ENCODE measurements at regions not wholly inside any gene's neighbourhood (a gene's known extent, or its start where the extent isn't known, plus 50 kb on each side); places are given as distances from the start of the nearest gene placed in this dataset.

DNA sequence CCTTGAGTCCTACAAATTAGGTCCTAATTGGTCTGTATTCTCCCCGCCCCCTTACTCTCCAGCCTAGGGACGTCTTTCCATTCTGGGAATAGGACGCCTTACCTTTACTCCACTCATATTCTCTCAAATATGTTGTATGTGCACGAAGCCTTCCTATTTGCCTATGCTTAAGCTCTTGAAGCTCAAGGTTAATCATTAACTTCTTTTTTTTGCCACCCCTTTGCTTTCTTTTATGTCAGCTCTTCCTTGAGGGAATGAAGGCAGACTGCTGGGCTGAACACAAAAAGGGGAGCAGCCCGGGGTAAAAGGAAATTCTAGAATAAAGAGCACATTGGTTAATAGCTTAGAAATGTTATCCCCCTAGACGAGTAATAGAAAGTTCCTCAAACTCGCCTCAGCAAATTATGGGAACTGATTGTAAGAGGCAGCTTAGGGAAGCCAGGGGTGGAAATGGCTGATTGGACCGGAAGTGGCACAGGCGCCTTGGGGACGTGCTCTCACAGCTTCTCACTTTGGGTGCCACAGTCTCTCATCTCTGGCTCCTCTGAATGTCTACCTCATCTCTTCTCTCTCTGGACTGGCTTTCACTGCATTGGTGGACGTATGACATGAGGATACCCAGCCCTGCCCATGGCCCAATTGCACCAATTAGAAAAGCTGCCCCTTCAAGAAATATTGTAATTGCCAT is 122.3 kb upstream of the IL12B start:
- Mint-ChIP-seq H3K9me3 (no peaks in the 10 kb centered on the region), H3K36me3 (ENCODE audit: low read depth) (no peaks in the 10 kb centered on the region), H3K4me3 (no peak overlapping the region), H3K4me1 (ENCODE audit: low read depth) (peaks cover 51% of the 10 kb centered on the region), H3K27me3 (ENCODE audit: insufficient read depth) (peaks cover 2% of the 10 kb centered on the region), H3K27ac (no peak overlapping the region)
- DNase-seq = no peak
- TF ChIP-seq, protein P1, sequence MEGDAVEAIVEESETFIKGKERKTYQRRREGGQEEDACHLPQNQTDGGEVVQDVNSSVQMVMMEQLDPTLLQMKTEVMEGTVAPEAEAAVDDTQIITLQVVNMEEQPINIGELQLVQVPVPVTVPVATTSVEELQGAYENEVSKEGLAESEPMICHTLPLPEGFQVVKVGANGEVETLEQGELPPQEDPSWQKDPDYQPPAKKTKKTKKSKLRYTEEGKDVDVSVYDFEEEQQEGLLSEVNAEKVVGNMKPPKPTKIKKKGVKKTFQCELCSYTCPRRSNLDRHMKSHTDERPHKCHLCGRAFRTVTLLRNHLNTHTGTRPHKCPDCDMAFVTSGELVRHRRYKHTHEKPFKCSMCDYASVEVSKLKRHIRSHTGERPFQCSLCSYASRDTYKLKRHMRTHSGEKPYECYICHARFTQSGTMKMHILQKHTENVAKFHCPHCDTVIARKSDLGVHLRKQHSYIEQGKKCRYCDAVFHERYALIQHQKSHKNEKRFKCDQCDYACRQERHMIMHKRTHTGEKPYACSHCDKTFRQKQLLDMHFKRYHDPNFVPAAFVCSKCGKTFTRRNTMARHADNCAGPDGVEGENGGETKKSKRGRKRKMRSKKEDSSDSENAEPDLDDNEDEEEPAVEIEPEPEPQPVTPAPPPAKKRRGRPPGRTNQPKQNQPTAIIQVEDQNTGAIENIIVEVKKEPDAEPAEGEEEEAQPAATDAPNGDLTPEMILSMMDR (IDR thresholded peaks at IDR 0.05) = no peak

DNA sequence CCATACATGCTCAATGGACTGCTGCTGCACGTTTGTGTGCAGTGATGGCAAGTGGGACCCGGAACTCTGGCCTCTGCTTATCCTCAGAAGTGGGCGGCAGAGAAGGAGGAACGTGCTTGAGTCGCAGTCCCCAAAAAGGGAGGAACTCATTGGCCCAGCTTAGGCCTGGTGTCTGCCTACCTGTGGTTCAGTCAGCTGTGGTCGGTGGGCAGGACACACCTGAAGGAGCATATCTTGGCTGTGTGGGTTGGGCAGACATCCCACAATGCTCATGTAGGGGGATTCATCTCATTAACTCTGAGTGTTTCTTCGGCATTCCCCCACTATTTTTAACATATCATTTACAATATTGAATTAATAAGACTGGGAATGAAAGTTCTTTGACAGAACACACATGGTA is 122.9 kb upstream of the IL12B start:
- Mint-ChIP-seq H3K4me3 (no peak overlapping the region), H3K9me3 (no peaks in the 10 kb centered on the region), H3K4me1 (ENCODE audit: low read depth) (peaks cover 51% of the 10 kb centered on the region), H3K27ac (no peak overlapping the region), H3K27me3 (ENCODE audit: insufficient read depth) (peaks cover 2% of the 10 kb centered on the region), H3K36me3 (ENCODE audit: low read depth) (no peaks in the 10 kb centered on the region)
- no peak for DNase-seq
- TF ChIP-seq, protein P1 (IDR thresholded peaks at IDR 0.05) = no peak

DNA sequence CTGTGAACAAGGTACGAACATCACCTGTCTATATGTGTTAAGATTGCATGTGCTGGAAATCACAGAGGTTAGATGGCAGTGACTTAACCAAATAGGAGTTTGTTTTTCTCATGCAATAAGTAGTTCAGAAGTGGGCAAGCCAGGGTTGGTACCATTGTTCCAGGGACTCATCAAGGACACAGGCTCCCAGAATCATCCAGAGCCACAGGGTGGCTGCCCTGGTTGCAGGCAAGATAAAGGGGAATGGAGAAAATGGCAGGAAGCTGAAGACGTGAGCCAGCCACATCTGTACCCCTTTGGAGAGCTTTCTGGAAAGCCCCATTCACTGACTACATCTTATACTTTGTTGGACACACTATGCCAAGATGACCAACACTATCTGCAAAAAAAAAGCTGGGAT is 126.0 kb upstream of the IL12B start:
- H3K36me3 Mint-ChIP-seq (ENCODE audit: low read depth) = no peaks in the 10 kb centered on the region
- H3K27ac Mint-ChIP-seq = no peak overlapping the region
- H3K4me3 Mint-ChIP-seq = no peak overlapping the region
- peaks cover 2% of the 10 kb centered on the region for H3K27me3 Mint-ChIP-seq (ENCODE audit: insufficient read depth)
- TF ChIP-seq, protein P1 (IDR thresholded peaks at IDR 0.05) = no peak
- no peak for DNase-seq
- no peaks in the 10 kb centered on the region for H3K9me3 Mint-ChIP-seq
- H3K4me1 Mint-ChIP-seq (ENCODE audit: low read depth) = peaks cover 35% of the 10 kb centered on the region

DNA sequence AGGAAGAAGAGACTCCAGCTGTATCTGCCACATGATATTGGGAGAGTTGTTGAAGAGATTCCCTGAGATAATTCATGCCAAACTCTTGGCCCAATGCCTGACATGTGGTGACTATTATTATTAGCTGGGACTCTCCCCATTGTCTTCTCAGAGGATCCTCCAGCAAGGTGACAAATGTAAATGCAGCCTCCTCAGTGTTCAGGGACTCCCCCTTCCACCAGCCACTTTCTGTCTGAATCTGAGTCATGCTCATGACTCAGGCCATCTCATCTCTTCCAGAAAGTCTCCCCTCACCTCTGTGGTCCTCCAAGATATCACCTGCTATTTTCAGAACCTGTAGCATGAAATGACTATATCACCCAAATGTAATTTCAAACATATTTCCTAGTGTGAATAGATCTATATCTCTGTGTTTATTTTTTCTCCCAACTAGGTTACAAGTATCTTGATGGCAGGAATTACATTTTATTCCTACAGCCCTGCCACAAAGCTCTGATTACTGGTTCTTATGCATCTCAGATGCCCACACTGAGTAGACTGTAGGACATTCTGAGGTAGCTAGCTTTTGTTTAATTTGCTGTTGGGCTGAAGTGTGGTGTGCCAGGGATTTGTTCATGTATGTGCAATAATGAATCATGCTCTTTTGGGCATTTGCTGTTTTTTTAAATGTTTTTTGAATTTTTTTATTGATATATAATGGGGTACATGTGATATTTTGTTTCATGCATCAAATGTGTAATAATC is 126.6 kb upstream of the IL12B start:
- Mint-ChIP-seq H3K4me3 (no peak overlapping the region), H3K27me3 (ENCODE audit: insufficient read depth) (peaks cover 2% of the 10 kb centered on the region), H3K9me3 (no peaks in the 10 kb centered on the region), H3K27ac (no peak overlapping the region), H3K36me3 (ENCODE audit: low read depth) (no peaks in the 10 kb centered on the region), H3K4me1 (ENCODE audit: low read depth) (peaks cover 32% of the 10 kb centered on the region)
- no peak for DNase-seq
- TF ChIP-seq, protein P1 (IDR thresholded peaks at IDR 0.05) = no peak

DNA sequence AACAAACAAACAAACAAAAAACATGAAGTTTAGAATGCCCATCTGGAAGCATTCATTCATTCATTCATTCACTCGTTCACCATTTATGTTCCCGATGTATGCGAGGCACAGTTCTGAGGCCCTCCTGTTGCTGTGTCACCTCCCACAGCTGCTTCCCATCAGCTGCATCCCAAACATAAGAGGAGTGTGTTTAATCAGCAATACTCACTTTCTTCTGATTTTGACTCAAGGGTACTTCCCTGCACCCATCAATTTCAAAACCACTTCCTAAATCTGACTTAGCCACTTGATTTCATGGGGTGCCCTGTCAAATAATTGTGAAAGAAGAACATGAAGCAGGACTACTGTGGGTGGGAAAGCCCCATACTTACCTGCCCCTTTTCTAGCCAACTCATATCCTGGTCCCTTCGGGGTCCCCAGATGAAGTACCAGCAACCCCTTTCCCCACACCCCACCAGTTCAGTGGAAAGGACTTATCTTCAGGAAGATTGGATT is 128.0 kb upstream of the IL12B start:
- H3K4me3 Mint-ChIP-seq = no peak overlapping the region
- no peaks in the 10 kb centered on the region for H3K9me3 Mint-ChIP-seq
- no peak for DNase-seq
- no peak overlapping the region for H3K27ac Mint-ChIP-seq
- TF ChIP-seq, protein P1 (IDR thresholded peaks at IDR 0.05) = no peak
- no peaks in the 10 kb centered on the region for H3K36me3 Mint-ChIP-seq (ENCODE audit: low read depth)
- H3K27me3 Mint-ChIP-seq (ENCODE audit: insufficient read depth) = peaks cover 2% of the 10 kb centered on the region
- peaks cover 38% of the 10 kb centered on the region for H3K4me1 Mint-ChIP-seq (ENCODE audit: low read depth)

Measured in HFFc6 (cell line).